HG03097 (cell line): ENCODE measurements at regions not wholly inside any gene's neighbourhood (a gene's known extent, or its start where the extent isn't known, plus 50 kb on each side); places are given as distances from the start of the nearest gene placed in this dataset.

Experiments used
- ATAC-seq: cut with Tn5 transposase; IDR thresholded peaks from one replicate; pipeline ENCODE4 v1.9.1; 2021; ENCODE audit not compliant: unreplicated experiment, low FRiP score

DNA sequence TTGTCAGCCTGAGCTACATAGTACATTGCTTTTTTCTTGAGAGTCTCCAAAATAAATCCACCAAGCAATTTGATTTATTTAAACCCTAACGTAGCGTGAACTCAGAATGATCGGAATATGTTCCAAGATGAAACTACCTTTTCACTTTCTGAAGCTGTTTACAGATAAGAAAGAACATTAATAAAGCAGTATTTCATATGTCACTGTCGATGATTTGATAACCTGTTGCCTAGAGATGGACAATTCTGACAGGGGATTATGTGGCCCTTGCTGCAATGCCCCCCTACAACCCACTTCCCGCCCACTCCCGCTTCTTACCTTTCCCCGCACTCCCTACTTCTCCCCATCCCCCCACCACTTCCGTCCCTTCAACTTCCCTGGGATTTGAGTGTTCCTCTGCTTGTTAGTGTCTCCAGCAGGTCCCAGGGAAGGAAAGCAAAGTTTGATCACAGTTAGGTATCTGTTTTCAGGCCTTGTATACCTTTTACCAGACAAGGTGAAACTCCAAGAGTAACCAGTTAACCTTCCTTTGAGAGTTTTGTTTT lies 229.2 kb upstream of the HMGA2 start:
- ATAC-seq = no peak

DNA sequence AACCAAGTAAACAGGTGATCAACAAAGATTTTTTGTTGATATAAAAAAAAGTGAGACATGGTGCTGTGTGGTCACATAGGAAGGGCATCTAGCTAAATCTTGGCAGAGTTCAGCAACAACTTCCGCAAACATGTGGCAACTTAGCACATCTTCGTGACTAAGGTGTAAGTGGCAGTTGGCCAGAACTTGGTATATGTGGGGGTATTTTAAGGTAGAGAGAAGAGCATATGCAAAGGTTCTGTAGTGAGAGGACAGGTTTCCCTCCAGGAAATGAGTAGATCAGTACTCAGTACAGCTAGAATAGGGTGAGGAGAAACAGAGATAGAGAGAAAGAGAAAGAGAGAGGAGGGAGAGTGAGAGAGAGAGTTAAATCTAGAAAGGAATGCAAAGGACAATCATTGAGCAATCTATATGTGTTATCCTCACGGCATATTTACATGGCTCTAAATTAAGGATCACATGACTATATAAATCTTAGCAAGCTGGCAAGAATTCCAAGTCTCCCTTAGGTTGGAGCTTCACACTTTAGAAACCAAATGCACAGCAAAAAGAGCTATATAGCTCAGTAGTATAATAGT lies 227.7 kb upstream of the HMGA2 start:
- ATAC-seq = no peak

DNA sequence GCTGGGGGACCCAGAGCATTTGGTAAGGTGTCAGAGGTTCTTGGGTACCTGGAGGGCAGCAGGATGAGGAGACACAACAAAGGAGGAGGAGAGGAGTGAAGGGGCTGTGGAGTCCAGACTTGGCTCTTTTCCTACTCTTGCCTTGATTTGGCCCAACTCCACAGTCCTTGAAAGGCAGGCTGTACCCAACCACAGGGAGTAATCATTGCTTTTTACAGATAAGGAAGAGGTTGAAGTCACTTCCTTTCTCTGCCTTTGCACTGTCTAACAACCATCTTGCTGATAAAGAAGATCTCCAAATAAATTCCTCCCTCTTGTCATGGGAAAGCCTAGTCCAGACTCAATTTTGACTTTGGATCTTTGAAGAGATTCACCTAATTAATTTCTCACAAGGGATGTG lies 226.8 kb upstream of the HMGA2 start:
- ATAC-seq = no peak

DNA sequence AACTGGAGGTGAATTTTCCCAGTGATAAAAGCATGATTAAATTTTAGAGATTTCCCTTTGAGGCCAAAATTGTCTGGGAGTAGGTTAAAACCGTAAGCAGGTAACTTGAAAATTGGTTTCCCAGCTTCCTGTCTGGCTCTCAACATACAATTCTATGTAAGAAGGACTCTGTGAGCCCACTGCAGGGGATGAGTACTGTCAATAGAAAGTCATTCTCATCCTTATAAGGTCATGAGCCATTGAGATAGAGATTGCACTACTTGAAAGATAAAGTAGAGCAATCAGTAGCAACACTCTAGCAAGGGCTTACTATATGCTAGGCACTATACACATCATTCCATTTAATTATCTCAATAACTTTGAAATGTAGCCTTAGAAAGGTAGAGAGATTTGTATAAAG lies 225.6 kb upstream of the HMGA2 start:
- ATAC-seq = no peak

DNA sequence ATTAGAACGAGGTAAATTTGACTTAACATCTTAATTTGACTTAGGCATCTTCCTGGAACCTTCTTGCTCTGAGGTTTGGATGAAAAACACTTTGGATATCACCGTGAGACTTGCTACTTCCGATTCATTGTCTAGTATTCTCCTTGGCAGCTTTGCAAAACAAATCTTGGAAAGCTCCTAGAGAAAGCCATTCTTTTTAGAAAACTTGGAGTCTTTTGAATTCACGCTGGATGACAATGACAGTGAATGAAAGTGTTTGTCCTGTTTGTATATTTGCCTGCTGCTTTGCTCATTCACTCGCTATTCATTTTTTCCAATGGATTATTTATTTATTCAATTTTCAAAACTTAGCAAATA lies 222.1 kb upstream of the HMGA2 start:
- ATAC-seq = no peak

DNA sequence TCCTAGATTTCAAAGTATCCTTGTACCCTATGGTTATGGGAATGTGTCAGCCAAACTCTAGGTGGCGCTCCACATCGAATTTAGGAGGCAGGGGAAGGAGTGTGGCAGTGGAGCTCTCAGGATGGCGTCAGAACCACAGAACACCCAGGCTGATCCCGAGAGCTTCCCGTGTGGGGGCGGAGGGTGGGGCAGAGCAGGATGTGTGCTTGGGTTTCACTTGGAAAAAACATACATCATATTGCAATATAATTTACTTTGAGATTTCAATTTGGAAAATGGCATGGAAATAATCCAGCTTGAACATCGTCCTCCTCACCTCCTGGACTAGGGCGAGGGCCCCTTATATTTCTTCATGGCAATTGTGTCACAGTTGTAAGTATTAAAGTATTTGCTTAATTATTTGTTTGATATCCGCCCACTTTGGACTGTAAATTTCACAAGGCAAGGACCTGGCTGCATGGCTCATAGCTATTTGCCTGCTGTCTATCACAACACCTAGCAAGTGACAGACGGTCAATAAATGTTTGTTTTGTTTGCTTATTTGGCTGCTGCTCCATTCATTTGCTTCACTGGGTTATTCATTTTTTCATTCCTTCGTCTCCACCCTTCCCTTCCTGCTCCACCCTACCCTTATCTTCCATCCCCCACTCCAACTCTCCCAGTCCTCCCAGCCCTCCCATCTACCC lies 221.5 kb upstream of the HMGA2 start:
- no peak for ATAC-seq

DNA sequence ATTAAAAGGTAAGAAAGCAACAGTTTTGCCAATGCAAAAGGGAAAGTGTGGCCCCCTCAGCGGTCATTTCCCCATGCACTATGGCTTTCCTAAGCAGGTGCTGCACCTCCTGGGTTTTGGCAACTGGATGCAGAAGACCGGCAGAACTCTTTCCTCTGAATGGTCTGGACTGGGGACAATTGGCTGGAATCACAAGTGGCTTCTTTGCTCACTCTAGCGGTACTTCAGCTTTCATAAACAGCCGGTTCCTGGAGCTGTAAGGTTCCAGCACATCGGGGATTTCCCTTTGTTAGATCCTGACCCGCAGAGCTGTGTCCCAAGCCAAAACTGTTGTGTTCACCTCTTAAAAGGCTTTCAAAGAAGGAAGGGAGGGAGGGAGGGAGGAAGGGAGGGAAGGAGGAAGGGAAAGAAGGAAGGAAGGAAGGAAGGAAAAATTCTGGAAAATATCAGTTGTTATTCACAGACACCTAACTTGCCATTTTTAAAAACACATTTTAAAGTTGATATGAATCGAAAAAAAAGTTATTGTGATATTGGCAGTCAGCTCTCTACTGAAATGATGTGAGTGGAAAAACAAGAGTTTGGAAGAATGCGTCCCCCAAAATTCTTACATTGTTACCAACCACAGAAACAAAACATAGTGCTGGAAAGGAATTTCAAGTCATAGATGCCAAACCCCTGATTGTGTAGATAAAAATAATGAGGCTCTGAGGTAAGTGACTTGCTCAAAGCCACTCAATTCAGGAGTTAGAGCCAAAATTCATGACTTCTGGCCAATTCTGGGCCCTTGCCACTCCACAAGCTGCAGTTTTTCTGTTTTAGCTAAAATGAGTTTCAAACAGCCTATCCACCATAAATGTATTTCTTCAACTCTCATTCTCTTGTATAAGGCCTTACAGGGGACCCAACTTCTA lies 220.6 kb upstream of the HMGA2 start:
- no peak for ATAC-seq

DNA sequence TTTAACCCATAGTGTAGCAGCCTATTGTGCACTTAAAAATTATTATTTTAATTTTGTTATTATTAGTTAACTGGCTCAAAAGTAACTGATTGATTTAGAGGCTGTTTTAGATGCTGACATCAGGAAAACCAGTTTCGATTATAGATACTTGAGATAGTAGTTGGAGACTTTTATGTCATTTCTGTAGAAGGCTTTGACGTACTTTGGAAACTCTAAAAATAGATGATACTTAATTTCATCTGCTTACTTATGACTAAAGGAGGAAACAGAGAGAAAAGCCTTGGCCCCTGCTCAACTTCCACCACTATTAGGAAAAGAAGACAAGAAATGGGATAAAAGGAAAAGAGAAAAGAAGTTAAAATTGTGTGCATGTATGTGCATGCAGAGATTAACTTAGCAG lies 219.3 kb upstream of the HMGA2 start:
- ATAC-seq = no peak

DNA sequence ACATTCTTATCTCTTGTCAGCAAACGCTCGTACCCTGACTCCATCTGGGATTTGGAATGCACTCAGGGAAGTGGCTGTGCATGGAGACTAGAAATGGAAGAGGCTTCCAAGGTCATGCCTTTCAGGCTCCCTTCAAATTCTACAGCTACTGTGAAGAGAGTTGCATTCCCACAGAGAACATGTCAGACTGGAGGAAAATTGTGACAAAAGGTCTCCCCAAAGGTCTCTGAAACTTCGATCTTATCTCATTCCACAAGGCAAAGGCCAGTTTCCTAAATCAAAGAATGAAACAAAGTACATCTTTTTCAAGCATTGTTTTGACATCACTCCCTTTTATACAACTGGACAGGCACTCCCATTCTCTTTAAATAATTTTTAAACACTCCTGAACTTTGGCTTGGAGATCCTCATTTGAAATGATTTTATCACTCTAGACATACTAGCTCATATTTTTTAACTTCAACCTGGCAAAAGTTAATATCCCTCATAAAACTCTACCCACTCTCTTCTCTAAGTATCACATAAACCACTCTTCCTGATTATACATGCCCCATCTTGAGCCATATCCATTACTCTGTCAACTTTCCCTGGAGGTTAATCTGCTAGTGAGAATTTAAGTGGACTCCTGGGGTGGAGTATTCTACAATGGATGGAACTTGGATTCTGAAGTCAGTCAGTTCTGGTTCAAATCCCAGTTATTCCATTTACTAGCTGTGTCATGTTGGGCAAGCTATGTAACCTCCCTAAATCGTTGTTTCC lies 218.1 kb upstream of the HMGA2 start:
- no peak for ATAC-seq

DNA sequence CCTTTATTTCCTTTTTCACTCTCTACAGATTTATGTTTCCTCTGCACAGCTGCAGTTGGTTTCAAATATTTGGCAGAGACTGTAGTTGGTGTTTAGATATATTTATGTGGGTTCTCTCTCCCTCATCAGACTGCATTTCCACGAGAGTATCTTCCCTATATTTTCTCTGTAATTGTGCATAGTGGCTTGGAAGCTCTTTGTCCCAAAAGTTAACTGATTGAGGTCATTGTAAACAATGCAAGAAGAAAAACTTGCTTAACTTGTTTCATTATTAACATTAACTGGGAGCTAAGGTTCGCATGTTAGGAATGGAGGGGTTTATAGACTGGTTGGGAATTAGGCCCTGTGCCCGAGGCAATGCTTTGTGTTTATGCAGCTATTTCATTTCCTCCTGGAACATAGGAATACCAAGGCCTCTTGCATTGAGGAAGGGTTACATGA lies 216.9 kb upstream of the HMGA2 start:
- no peak for ATAC-seq

DNA sequence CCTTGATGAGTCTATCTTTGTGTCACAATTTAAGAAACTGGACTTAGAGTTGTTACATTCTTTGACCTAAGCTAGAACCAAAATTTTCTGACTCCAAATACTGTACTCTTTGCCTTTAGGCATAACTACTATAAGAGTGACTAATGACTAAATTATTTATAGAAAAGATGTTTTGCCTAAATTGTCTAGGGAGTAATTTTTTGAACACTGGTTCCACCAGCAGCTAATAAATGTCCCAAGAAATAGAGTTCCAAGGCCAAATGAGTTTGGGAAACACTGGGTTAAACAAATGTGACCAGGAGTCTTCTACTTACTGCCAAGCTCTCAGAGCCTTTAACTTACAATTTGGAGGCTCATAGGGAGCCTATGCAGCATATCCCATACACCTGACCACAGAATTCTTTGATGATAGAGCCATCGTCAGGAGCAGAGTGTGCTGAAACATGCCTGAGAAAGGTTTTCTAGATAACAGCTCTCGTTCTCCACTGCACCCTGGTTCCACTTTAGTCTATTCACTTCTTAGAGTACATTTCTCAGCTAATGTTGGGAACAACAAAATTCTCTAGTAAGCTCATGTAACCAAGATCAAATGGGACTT lies 215.9 kb upstream of the HMGA2 start:
- ATAC-seq = no peak

DNA sequence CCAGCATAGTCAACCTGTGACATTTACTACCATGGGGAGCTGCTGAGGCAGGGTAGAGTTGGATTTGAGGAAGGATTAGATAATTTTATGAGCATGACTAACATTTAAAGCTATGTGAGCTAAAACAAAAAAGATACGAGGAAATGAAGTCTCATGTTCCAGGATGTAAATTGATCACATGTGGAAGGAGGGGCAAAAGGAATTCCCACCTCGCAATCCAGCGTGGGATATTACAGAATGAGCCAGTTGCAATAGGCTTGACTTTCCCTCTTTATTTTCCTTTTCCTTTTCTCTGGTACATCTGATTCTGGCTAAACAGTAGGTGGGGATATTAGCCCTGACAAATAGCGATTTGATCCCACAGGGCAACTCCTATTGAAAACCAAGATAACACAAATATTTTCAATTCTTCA lies 214.9 kb upstream of the HMGA2 start:
- ATAC-seq = no peak

DNA sequence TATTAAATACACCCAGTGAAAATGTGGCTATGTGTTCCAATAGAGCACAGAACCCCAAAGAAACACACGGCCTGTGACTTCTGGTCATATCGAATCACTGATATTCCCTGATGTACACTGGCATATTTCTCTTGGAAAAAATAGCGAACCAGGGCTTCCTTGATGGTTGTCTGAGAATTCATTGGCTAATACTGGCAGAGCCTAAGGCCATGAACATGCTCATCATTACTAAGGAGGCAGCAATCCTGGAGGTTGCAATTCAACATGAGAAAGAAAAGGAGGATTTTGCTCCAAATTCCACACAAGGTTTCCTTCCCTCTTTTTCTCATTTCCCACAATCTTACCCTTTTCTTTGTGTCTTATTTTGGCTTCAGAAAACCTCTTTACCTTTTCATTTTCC lies 212.9 kb upstream of the HMGA2 start:
- ATAC-seq = no peak

DNA sequence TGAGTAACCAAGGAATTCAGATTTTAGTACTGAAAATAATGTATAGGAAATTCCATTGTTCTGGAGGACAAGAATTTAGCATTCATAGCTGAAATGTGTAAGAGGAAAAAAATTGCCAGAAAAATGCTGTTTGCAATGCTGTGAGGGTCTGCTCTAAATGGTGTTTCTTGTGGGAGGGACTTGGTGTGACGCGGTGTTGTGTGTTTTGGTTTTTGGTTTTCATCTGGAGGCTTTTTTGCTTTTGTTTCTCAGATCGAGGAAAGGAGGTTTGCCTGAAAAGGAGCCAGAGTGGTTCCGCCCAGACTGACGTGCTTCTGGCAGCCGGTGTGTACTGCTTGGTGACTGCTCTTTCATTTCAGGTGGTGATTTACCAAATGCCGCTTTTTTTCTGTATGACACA lies 211.8 kb upstream of the HMGA2 start:
- ATAC-seq = no peak

DNA sequence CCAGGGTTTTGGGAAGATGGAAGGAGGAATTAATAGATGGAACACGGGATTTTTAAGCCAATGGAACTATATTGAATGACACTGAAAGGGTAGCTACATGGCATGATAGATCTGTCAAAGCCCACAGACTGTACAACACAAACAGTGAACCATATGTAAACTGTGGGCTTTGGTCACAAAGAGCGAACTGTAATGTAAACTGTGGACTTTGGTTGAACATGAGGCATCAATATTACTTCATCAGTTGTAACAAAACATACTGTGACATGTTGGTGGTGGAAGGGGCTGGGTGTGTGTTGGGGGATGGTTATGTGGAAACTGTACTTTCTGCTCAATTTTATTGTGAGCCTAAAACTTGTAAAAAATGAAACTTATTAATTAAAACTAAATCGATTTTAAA lies 210.6 kb upstream of the HMGA2 start:
- ATAC-seq = no peak

DNA sequence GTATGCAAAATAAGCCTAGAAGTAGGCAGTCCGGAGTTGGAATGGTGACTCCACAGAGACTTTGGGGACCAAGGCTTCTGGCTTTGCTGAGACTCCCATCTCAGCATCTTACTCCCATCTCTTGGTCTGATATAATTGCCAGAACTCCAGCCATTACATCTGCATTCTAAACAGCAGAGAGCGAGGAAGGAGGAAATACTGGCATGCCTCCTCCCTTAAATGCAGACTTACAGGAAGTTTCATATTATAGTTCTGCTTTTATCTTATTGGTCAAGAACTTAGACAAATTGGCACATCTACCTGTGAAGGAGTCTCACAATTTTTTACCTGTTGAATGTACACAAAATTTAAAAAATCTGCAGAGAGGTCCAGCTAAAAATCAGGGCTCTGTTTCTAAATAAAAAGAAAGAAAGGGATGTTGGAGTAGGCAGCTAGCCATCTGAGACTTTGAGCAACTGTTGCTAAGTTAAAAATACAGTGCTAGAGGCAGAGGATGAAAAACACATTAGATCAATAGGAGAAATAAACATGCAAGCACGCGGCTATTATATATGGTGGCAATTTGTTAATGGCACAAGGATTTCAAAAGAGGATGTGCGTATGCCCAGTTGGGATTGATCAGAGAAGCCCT lies 209.9 kb upstream of the HMGA2 start:
- no peak for ATAC-seq

DNA sequence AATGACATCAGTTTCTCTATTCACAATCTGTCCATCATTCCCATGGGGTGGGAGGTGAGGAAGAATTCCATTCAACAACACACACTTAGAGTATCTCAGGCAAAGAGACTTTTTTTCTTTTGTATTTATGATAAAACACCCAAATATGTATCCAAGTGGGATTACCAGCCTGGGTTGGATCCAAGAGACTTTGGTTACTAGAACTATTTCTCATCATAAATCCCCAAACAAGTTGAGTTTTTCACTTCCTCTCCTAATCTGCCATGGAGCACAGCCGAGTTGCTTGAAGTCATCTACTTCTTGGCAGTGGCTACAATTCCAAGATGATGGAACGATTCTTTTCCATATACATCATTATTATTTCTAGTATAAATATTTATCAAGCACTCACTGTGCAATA lies 209.2 kb upstream of the HMGA2 start:
- no peak for ATAC-seq

DNA sequence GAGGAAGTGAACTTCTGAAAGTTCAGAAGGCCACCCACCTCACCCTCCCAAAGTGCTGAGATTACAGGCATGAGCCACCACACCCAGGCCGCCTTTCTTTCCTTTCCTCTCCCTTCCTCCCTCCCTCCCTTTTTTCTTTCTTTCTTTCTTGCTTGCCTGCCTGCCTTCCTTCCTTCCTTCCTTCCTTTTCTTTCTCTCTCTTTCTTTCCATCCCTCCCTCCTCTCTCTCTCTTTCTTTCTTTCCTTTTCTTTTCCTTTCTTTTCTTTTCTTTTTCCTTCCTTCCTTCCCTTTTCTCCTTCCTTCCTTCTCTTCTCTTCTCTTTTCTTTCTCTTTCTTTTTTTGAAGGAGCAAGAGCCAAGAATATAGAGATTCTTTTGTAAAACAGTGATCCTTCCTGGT lies 208.3 kb upstream of the HMGA2 start:
- ATAC-seq = no peak

DNA sequence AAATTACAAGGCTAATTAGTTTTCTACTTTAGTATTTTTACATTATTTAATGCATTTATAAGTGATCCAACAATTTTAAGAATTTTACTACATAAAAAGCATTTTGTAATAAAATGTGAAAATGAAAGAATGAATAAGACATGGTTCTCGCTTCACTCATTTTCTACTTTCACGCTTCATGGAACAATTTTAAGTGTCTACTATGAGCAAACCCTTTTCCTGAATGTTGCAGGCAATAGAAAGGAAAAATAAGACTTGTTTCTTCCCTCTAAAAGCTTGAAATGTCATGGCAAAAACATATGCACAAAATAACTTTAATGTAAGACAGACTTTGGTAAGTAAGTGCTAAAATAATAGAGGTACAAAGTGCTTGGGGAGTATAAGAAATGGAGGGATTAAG lies 205.7 kb upstream of the HMGA2 start:
- ATAC-seq = no peak

DNA sequence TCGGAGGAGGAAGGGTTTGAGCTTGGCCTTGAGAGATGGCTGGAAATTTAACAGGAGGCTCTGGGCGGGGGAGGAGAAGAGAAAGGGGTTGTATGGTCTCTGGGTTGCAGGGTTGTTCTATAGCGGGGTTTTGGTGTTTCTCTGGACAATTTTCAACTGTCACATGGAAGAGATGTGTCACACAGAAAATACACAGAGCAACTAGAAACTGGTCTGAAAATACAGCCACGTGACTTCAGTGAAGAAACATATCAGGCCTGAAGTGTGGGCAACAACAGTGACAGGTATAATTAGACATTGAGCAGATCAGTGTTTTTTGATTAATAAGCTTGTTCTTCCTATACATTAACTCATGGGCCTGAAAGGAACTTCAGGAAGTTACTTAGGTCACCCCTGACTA lies 205.3 kb upstream of the HMGA2 start:
- no peak for ATAC-seq
